Erythroblast (primary cell): ENCODE measurements at regions not wholly inside any gene's neighbourhood (a gene's known extent, or its start where the extent isn't known, plus 50 kb on each side); places are given as distances from the start of the nearest gene placed in this dataset.

Experiments
- DNase-seq, 2 experiments: peaks; one replicate each; lab custom pipeline; 2025; lab: John Stamatoyannopoulos, UW
- GATA1 ChIP-seq: IDR thresholded peaks from 2 replicates; pipeline ENCODE4 v1.6.1; 2011; ENCODE audit warnings: low read depth, mild to moderate bottlenecking, control low read depth, low read length, moderate library complexity
- POLR2A ChIP-seq: IDR thresholded peaks from 2 replicates; pipeline ENCODE4 v1.6.1; 2011; ENCODE audit warnings: mild to moderate bottlenecking, low read length

DNA sequence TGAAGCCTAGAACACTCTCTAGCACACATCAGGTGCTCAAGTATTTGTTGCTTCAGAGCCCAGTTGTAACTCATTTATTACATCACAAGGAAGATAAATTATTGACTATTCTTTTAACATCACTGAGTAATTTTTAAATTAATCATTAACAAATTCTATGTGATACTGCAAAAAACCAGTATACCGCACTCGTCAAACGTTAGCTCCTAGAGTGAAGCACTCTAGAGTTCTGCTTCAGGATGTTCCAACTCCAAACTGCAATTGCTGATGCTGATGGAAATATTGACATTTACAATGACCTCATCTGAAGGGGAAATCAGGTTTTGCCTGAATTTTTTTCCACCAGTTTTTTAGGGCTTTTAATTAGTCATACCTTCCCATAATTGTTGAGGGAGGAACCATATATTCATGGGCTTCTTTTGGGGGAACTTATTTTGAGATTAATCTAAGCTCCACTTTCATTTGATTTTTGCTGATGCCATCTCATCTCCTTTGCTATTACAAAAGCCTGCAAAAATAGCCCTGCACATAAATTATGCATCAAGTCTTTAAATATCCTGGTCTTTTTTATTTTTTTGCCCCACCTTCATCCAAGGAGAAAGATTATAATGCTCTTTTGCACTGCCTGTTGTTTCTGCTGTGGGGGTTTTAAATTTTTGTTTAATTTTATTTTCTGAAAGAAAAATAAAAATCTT, 123.0 kb upstream of the STAC start:
- DNase-seq = no peak
- no peak for TF ChIP-seq GATA1
- no peak for TF ChIP-seq POLR2A

GRCh38 chr3:36258421-36258820, 121.9 kb upstream of the STAC start:
- no peak for DNase-seq
- TF ChIP-seq POLR2A = no peak
- TF ChIP-seq GATA1 = no peak

DNA sequence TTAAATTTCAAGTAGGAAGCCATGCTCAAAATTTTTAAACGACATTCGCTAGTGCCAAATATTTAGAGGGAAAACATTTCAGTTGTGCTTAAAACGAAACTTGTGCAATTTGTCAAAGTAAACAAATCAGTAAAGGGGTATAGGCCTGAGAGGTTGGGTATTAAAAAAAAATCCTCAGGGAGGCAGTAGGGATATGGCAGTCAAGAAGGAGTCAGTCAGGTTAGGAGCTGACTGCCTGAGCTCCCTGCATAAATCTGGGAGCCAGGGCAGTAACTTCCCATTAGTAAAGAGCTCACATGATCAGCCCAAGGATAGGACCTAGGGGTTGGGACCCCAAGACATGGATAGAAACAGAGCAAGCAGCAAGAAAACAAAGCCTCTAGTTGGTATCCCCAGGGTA, 120.7 kb upstream of the STAC start:
- TF ChIP-seq GATA1 (no peak), POLR2A (no peak)
- DNase-seq = no peak

DNA sequence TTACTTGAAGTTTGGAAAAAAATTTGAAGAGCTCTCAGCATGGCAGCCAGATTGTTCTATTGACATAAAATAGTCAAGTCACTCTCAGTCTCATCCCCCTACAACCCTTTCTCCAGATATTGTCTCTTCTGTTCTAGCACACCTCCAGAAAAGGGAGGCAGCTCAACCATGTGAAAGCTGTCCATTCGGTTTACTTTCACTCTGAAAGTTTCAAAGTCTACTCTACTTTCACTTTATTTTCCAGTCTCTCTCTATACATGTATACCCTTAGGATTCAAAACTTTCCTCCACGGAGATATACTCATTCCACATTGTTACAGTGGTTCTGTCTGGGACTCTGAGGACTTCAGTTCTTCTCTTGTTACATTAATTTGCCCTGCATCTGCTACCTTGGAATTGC, 111.0 kb upstream of the STAC start:
- no peak for TF ChIP-seq GATA1
- no peak for TF ChIP-seq POLR2A
- DNase-seq = no peak

DNA sequence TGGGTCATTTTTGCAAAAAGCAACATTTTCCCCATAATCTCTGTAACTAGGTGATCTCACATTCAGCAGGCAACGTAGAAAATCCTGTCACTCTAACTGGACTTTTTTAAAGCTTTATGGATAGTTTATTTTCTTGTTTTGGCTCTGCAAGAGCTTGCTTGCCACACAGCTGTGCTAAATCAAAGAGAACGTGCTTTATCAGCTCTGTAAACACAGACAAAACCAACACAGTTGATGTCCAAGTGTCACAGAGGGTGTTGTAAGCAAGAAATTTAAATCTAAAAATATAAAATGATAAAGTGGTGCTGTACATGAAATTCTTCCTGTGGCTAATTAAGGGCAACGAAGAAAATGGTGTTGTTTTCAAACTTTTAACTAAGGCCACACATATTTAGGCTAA, 97.5 kb upstream of the STAC start:
- DNase-seq = no peak
- TF ChIP-seq GATA1 (no peak), POLR2A (no peak)

GRCh38 chr3:36295296-36295695, 85.0 kb upstream of the STAC start:
- DNase-seq = no peak
- TF ChIP-seq POLR2A (no peak), GATA1 (no peak)

DNA sequence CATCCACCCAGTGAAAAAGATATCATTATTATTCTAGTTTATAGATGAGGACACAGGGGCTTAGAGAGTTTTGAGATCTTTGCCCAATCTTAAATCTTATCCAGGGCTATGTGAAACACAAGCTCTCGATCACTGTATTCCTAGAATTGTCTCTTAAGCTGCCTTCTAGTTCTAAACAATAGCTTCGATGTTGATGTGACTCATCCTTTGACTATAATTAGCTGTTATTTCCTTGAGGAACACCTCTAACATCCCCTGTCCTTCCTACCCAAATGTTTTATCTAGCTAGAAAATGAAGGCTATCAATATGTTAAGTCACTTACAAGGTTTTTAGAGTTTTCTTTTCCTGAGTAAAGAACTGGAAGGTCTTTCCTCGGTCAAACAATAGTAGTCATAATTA, 83.1 kb upstream of the STAC start:
- no peak for DNase-seq
- no peak for TF ChIP-seq GATA1
- no peak for TF ChIP-seq POLR2A

- TF ChIP-seq GATA1 (no peak), POLR2A (no peak)
- no peak for DNase-seq
Observed at GRCh38 chr3:36298188-36298587, 82.1 kb upstream of the STAC start.

GRCh38 chr3:36302158-36302509, 78.2 kb upstream of the STAC start:
- DNase-seq = no peak

GRCh38 chr3:36302626-36303025, 77.7 kb upstream of the STAC start:
- DNase-seq = no peak
- no peak for TF ChIP-seq POLR2A
- no peak for TF ChIP-seq GATA1

More at GRCh38 chr3:36302158-36302509, 78.2 kb upstream of the STAC start:
- no peak for TF ChIP-seq POLR2A
- TF ChIP-seq GATA1 = no peak

DNA sequence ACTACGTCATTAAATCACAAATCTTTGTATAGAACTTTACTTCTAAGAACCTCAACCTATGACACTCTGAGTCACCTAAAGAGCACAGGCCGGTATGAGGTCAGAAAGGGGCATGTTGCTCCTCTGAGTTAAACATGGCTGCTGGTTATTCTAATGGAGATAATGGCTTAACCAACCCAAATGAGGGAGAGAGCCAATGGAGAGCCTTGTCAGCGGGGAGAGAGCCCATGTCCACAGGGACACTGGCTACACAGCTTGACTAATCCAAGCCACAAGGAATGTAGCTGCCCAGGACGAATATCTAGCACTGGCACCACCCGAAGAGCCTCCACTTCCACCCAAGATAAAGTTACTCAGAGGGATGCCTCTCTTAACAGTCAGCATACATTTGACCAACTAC, 77.0 kb upstream of the STAC start:
- no peak for DNase-seq

GRCh38 chr3:36305929-36306520, 74.3 kb upstream of the STAC start:
- no peak for DNase-seq
- TF ChIP-seq POLR2A (no peak), GATA1 (no peak)

More for the DNA sequence above, 77.0 kb upstream of the STAC start:
- TF ChIP-seq GATA1 (no peak), POLR2A (no peak)

GRCh38 chr3:36309092-36309491, 71.2 kb upstream of the STAC start:
- DNase-seq = no peak
- TF ChIP-seq POLR2A (no peak), GATA1 (no peak)

GRCh38 chr3:36312351-36312750, 68.0 kb upstream of the STAC start:
- TF ChIP-seq POLR2A (no peak), GATA1 (no peak)
- DNase-seq = no peak

- no peak for DNase-seq
- TF ChIP-seq GATA1 (no peak), POLR2A (no peak)
Observed at GRCh38 chr3:36317915-36318314, 62.4 kb upstream of the STAC start.

DNA sequence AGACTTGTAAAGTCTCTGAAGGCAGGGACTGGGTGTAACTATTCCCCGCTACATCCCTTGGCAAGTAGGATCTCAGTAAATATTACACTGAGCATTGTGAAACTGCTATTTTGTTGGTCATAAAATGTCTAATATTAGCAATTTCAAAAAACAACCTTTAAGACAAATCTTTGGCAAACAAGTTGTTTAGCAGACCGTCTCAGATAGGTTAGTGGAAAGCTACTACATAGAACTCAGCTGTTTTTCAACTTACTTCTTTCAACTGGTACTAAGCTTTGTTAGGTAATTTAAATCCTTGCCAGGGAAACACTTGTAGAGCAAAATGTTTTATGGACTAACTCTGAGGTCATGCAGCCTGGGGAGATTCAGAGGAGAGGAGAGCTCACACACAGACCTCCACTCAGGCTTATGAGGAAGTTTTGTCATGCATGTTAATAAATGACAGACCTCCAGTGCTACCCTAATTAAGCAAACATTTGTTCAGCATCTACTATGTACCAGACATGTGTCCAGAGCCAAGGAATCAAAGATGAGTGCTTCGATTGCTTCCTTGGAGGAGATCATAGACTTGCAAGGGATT, 61.6 kb upstream of the STAC start:
- TF ChIP-seq GATA1 (no peak), POLR2A (no peak)
- no peak for DNase-seq

DNA sequence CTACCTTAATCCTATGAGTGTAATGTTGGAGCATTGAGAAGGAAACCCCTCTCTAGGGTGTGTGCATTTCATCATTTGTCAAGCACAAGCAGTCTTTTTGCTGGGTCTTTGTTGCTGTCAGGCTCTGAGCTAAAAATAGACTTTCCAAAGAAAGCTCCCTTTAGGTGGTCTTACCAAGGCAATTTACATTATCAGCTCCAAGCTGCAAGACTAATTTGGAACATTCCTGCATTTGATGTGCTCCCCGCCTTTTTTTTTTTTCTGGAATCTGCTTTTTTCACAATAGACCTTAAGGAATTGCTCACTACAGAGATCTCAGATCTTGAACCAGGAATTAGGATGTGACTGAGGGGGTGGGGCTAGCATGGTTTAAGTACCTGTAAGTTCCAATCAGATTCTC, 60.6 kb upstream of the STAC start:
- no peak for TF ChIP-seq GATA1
- no peak for DNase-seq
